ENCODE measurements at regions not wholly inside any gene's neighbourhood (a gene's known extent, or its start where the extent isn't known, plus 50 kb on each side); places are given as distances from the start of the nearest gene placed in this dataset.

DNA sequence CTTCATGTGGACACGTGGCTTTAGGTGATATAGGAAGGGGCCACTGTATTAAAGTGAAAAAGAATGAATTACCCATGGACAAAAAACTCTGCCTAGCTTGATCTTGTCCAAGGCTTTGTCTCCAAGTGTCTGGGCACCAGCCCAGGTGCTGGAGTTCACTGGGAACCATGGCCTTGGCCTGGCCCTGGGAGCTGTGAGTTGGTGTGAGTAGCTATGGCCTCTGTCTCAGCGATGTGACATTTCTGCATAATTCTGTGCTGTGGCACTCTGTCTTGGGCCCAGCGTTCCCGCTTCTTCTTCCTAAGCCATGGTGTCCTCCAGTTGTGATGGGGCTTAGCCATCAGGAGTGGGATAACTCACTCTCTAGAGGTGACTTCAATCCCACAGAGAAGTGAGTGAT is 119.0 kb upstream of the PPP2R2D start:
- no peak for DNase-seq

- DNase-seq = no peak
These were observed 116.3 kb upstream of the PPP2R2D start for GRCh38 chr10:131784363-131785120.

DNA sequence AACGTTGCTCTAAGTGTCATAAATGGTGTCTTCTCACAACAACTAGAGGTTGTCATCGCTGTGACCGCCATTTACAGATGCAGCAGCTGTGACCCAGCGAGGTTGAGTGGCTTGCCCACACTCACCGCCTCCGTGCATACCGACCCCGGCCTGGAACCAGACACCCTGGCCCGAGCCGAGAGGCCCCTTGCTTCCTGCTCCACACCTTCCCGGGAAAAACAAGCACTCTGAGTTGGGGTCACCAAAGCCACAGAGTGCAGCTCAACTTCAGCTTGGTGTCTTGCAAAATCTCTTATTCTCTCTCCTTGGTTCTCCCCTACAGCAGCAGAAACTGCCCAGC is 115.7 kb upstream of the PPP2R2D start:
- no peak for DNase-seq

DNA sequence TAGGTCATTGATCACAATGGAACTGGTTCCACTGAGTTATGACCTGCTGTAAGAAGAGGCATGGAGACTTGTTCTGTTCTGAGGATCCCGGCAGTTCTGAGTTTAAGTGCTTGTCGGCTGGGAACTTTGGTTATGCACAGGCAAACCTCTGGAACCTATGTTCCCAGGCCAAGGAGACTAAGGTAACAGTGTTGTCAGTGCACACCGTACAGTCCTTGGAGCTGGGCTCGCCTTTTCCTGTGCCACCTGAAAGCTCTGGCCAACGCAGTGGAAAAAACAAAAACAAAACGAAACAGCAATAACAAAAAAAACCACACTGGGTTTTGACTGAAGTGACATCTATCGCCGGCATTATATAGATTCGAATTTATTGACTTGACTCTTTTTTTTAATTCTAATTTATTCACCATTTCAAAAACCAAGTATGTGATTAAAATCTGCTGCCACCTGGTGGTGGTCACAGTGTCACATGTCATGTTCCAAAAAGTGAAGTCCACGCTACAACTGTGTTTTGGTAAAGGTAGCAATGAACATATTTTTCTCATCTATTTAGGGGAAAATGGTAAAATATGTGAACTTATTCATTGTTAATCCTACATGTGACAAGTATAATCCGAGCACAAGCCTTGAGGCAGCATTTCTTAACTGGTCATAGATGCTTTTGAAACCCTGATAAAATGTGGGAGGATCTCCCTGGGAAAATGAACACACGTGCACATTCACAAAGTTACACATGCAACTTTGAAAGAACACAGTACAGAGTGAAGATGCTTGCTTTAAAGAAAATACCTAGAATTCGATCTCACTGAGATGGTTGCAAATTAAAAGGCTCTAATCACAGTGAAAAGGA is 113.8 kb upstream of the PPP2R2D start:
- peak; percentile 10 for DNase-seq

DNA sequence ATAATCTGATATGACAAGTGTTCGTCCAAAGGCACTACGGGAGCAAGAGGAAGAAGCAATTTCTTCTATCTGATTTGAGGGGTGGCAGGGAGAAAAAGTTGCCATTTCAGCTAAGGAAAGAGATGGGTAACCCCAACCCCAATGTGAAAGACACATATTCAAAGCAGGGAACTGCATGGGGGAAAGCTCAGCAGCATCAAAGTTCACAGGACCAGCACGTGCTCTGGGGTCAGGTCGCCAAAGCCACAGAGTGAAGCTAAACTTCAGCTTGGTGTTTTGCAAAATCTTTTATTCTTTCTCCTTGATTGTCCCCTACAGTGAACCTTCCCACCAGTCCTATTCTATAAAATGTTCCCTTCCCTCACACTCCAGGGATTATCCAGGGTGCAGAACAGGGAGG is 112.8 kb upstream of the PPP2R2D start:
- no peak for DNase-seq

DNA sequence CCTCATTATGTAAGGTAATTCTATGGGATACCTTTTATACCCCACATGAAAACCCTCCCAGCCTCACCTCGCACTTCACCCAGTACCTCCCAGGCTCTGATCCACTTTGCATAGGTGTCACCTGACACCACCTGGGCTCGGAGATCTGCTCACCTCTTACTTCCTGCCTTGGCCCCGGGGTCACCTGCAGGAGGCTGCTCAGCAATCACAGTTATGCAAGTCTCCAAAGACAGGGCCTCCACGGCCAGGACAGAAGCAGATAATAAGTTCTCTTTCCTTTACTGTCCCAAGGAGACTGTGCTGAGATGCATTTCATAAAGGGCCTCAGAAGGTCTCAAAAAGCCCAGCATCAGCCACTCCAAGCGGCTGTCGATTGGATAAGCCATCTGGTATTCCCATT is 112.4 kb upstream of the PPP2R2D start:
- DNase-seq = no peak

DNA sequence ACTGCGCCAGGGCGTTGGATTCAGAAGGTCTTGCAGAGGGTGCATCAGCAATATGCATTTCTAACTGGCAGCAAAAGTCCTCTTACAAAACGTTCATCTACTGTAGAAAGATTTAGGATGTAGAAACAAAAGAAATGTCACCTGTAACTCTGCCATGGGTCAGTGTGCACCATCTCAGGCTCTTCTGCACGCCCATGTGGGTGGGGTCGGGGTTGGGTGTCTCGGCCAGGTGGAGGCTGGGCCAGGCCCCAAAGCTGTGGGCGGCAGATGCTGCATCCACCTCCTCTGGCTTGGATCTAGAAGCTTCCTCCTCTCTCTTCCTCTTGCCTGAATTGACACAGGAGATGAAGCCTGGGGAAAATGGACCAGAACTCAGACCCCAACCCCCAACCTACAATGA is 111.3 kb upstream of the PPP2R2D start:
- no peak for DNase-seq

GRCh38 chr10:131790021-131790420 is 110.8 kb upstream of the PPP2R2D start:
- DNase-seq = no peak

DNA sequence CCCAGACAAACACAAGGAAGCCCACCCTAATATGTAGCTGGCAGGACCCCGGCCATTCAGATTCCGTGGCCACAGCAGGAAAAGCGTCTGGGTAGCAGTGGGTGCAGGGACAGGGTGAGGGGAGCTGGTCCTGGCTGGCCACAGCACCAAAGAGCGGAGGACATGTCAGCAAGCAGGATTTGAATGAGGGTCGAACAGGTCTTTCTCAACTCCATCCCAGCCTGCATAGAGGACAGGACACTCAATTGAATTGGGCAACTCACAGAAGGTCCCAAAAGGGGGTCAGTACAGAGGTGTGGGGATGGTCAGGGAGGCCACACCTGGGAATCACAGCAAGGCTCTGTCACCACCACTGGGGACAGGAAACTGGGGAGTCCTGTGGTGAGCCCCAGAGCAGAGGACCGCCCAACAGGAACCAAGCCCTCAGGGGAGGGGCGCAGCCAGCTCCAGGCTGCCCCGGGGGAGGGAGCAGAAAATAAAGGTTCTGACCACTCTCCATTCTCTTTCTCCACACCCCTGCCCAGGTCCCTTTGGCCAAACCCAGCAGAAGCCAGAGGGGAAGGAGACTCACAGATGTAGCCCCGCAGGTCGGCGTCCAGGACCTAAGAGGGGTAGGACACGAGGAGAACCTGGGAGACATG is 108.7 kb upstream of the PPP2R2D start:
- no peak for DNase-seq

DNA sequence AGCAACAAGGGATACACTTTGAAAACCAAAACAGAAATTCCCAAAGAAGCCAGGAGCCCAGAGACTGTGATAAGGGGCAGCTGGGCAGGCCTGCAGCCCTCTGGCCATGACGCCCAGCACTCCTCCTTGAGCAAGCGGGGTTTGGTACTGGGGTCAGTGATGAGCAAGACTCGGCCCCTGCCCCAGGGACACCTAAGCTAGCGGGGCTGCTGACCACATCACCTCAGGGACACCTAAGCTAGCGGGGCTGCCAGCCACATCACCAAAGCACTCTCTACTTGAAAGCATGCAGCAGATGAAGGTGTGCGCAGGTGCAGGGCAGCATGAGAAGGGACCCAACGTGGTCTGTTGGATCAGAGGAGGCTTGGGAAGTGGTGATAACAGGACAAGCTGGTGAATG is 108.0 kb upstream of the PPP2R2D start:
- DNase-seq = no peak

GRCh38 chr10:131795761-131796160 is 105.0 kb upstream of the PPP2R2D start:
- no peak for DNase-seq

- DNase-seq = no peak
These were observed 103.2 kb upstream of the PPP2R2D start for GRCh38 chr10:131797626-131798025.

- DNase-seq = no peak
These were observed 101.4 kb upstream of the PPP2R2D start for GRCh38 chr10:131799429-131799828.

- DNase-seq = no peak
These were observed 98.5 kb upstream of the PPP2R2D start for GRCh38 chr10:131802156-131802915.

DNA sequence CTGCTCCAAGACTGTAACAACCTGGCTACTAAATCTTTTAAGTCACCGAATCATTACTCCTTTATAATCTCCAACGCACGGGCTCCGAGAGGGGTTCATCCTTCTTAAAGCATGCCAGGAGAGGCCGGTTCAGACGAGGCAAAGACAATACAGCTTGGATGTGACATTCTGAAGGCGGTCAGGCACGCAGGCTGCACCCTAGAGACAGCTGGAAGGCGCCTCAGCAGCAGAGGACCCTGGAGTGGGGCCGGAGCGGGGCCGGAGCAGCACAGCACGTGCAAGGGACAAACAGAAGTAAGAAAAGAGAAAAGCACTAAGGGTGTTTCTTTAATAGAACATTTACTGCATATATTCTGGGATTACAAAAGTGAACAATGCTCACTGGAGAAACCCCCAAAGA is 97.8 kb upstream of the PPP2R2D start:
- no peak for DNase-seq

DNA sequence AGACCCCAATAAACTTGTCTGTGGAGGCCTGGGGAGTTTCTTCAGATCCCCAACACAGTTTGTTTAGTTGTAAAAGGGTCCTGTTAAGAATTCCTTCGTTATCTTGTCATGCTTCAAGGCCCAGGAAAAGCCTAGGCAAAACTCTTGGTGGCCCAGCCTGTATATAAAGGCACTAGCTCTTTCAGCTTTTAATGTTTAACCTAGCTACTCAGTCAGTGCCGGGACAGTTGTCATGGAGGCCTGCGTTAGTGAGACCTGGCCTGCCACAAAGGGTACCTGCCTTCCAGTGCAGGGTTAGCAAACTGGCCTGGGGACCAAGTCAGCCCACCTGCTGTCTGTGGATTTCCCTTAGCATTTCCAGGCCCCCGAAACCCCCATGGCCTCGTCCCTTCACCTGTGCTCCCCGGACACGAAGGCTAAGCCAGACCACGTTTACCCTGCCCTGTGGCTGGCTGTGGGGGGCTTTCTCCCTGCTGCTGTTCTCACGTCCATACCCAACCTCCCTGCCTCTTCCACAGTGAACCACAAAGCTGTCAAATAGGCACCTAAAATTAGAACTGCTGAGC is 96.9 kb upstream of the PPP2R2D start:
- no peak for DNase-seq

- DNase-seq = no peak
These were observed 96.1 kb upstream of the PPP2R2D start for GRCh38 chr10:131804551-131805295.

- no peak for DNase-seq
These were observed 95.1 kb upstream of the PPP2R2D start for GRCh38 chr10:131805696-131806095.

DNA sequence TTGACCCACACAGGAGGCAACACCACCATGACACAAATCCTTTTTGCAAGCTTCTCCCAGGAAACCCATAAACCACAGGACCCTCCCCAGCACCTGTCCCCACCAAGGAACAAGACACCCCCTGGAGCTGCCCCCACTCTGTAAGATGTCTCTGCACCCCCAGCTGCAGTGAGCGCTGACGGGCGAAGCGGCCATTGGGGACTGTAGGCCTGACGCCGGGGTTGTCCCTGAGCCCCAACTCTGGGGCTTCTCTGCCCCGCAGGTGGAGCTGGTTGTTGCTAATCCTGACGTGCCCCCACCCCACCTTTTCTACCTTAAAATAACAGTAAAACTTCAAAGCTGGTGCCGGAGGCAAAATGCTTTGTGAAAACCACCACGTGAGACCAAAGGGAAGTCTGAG is 94.7 kb upstream of the PPP2R2D start:
- DNase-seq = no peak

GRCh38 chr10:131806646-131807317 is 94.0 kb upstream of the PPP2R2D start:
- no peak for DNase-seq

- DNase-seq = no peak
These were observed 92.4 kb upstream of the PPP2R2D start for GRCh38 chr10:131808370-131808930.

Measured in effector CD4-positive, alpha-beta T cell (primary cell).